22Rv1 (cell line): ENCODE measurements at regions not wholly inside any gene's neighbourhood (a gene's known extent, or its start where the extent isn't known, plus 50 kb on each side); places are given as distances from the start of the nearest gene placed in this dataset.

Experiments used
- ZFX ChIP-seq: fragments of 450-650 bp; IDR thresholded peaks from 2 replicates; pipeline ENCODE4 v1.6.1; 2017; ENCODE audit warnings: antibody characterized with exemption, borderline replicate concordance
- TF ChIP-seq, protein P1 (sequence below): fragments of 450-650 bp; IDR thresholded peaks from 2 replicates; pipeline ENCODE4 v1.5.1; 2017; ENCODE audit warnings: mild to moderate bottlenecking

DNA sequence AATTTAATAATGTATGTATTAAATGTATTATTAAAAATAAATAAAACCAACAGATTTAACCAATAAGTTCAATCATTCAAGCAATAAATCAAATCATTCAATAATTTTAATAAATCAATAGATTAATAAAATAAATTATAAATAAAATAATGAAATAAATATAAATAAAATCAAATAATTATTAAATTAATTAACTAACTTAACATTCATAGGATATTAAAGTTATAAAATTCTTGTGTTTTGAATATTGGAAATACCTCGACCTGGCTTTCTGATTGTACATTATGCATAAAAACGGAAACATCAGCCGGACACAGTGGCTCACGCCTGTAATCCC, 182.2 kb downstream of the BANP start:
- TF ChIP-seq, protein P1, sequence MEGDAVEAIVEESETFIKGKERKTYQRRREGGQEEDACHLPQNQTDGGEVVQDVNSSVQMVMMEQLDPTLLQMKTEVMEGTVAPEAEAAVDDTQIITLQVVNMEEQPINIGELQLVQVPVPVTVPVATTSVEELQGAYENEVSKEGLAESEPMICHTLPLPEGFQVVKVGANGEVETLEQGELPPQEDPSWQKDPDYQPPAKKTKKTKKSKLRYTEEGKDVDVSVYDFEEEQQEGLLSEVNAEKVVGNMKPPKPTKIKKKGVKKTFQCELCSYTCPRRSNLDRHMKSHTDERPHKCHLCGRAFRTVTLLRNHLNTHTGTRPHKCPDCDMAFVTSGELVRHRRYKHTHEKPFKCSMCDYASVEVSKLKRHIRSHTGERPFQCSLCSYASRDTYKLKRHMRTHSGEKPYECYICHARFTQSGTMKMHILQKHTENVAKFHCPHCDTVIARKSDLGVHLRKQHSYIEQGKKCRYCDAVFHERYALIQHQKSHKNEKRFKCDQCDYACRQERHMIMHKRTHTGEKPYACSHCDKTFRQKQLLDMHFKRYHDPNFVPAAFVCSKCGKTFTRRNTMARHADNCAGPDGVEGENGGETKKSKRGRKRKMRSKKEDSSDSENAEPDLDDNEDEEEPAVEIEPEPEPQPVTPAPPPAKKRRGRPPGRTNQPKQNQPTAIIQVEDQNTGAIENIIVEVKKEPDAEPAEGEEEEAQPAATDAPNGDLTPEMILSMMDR = no peak
- TF ChIP-seq ZFX = no peak
